ENCODE measurements at regions not wholly inside any gene's neighbourhood (a gene's known extent, or its start where the extent isn't known, plus 50 kb on each side); places are given as distances from the start of the nearest gene placed in this dataset.

DNA sequence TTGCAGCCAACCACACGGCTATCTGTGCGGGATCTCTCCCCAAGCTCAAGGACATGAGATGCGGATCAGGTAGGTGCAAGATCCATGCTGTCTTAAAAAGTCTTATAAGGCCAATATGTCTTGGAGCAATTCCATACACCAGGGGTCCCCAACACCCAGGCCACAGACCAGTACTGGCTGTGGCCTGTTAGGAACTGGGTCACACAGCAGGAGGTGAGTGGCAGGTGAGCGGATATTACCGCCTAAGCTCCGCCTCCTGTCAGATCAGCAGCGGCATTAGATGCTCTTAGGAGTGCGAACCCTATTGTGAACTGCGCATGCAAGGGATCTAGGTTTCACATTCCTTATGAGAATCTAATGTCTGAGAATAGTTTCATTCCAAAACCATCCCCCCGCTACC, 68.8 kb upstream of the ZNF599 start:
- TF ChIP-seq EZH2 (IDR thresholded peaks at IDR 0.05) (no peak), EGR1 (IDR thresholded peaks at IDR 0.05; ENCODE audit: low read depth) (no peak), POLR2A (IDR thresholded peaks at IDR 0.05; ENCODE audit: borderline replicate concordance, extremely low read depth, insufficient read depth, insufficient read length) (no peak), YY1 (IDR thresholded peaks at IDR 0.05; ENCODE audit: extremely low read depth, insufficient replicate concordance, low read depth, low read length) (no peak), POLR2AphosphoS5 (IDR thresholded peaks at IDR 0.05; ENCODE audit: low read depth, low read length) (no peak)
- TF ChIP-seq, protein P1, sequence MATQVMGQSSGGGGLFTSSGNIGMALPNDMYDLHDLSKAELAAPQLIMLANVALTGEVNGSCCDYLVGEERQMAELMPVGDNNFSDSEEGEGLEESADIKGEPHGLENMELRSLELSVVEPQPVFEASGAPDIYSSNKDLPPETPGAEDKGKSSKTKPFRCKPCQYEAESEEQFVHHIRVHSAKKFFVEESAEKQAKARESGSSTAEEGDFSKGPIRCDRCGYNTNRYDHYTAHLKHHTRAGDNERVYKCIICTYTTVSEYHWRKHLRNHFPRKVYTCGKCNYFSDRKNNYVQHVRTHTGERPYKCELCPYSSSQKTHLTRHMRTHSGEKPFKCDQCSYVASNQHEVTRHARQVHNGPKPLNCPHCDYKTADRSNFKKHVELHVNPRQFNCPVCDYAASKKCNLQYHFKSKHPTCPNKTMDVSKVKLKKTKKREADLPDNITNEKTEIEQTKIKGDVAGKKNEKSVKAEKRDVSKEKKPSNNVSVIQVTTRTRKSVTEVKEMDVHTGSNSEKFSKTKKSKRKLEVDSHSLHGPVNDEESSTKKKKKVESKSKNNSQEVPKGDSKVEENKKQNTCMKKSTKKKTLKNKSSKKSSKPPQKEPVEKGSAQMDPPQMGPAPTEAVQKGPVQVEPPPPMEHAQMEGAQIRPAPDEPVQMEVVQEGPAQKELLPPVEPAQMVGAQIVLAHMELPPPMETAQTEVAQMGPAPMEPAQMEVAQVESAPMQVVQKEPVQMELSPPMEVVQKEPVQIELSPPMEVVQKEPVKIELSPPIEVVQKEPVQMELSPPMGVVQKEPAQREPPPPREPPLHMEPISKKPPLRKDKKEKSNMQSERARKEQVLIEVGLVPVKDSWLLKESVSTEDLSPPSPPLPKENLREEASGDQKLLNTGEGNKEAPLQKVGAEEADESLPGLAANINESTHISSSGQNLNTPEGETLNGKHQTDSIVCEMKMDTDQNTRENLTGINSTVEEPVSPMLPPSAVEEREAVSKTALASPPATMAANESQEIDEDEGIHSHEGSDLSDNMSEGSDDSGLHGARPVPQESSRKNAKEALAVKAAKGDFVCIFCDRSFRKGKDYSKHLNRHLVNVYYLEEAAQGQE (IDR thresholded peaks at IDR 0.05; ENCODE audit: low read depth) = no peak
- TF ChIP-seq, protein P2, sequence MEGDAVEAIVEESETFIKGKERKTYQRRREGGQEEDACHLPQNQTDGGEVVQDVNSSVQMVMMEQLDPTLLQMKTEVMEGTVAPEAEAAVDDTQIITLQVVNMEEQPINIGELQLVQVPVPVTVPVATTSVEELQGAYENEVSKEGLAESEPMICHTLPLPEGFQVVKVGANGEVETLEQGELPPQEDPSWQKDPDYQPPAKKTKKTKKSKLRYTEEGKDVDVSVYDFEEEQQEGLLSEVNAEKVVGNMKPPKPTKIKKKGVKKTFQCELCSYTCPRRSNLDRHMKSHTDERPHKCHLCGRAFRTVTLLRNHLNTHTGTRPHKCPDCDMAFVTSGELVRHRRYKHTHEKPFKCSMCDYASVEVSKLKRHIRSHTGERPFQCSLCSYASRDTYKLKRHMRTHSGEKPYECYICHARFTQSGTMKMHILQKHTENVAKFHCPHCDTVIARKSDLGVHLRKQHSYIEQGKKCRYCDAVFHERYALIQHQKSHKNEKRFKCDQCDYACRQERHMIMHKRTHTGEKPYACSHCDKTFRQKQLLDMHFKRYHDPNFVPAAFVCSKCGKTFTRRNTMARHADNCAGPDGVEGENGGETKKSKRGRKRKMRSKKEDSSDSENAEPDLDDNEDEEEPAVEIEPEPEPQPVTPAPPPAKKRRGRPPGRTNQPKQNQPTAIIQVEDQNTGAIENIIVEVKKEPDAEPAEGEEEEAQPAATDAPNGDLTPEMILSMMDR (IDR thresholded peaks at IDR 0.05 in 2 of 3, conservative IDR thresholded peaks at IDR 0.05 in 1 of 3; ENCODE audit: borderline replicate concordance in 1 of 3, insufficient read depth in 1 of 3, low read depth in 2 of 3, low read length in 2 of 3) = no peak
